ENCODE measurements at regions not wholly inside any gene's neighbourhood (a gene's known extent, or its start where the extent isn't known, plus 50 kb on each side); places are given as distances from the start of the nearest gene placed in this dataset.
"Not testable (repeated sequence)": the region's sequence is repeated elsewhere in the genome, so short reads cannot be mapped to it uniquely, and the experiment has no call there.

- not testable (repeated sequence) for DNase-seq (ENCODE audit: low read depth); H3K9me3 ChIP-seq (ENCODE audit: control insufficient read depth, low read length); H3K36me3 ChIP-seq (ENCODE audit: control insufficient read depth, insufficient read depth, low read length, severe bottlenecking); H3K27me3 ChIP-seq (replicated peaks; ENCODE audit: control insufficient read depth, insufficient read depth, low read length); H3K4me3 ChIP-seq (ENCODE audit: low read length); H3K9ac ChIP-seq (ENCODE audit: low read length); H3K4me1 ChIP-seq (ENCODE audit: control insufficient read depth, insufficient read depth, low read length)
These were observed 585.7 kb downstream of the NSUN3 start for GRCh38 chr3:94648270-94649180.

DNA sequence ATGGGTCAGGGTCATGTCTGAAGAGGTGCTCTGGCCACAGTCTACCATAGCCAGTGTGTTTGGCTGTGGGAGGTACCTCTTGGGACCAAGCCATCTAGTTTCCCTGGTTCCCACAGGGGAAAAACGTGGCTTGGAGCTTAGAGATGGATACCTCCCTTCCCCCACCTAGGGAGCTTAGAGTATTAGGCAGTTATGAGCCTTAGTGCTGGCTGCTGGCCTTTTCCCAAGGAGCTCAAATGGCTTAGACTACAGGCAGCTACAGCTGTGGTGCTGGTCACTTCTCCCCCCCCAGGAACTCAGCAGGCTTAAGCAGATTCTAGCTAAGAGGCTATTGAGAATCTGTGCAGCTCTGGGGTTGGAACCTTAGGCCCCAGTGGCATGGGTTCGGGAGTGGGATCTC, 591.2 kb downstream of the NSUN3 start:
- no peak for DNase-seq (ENCODE audit: low read depth)
- no peaks in the 10 kb centered on the region for H3K36me3 ChIP-seq (ENCODE audit: control insufficient read depth, insufficient read depth, low read length, severe bottlenecking)
- H3K9ac ChIP-seq (ENCODE audit: low read length), result no peak overlapping the region
- H3K4me3 ChIP-seq (ENCODE audit: low read length), result no peak overlapping the region
- no peaks in the 10 kb centered on the region for H3K4me1 ChIP-seq (ENCODE audit: control insufficient read depth, insufficient read depth, low read length)
- no peaks in the 10 kb centered on the region for H3K27me3 ChIP-seq (replicated peaks; ENCODE audit: control insufficient read depth, insufficient read depth, low read length)
- no peaks in the 10 kb centered on the region for H3K9me3 ChIP-seq (ENCODE audit: control insufficient read depth, low read length)

DNA sequence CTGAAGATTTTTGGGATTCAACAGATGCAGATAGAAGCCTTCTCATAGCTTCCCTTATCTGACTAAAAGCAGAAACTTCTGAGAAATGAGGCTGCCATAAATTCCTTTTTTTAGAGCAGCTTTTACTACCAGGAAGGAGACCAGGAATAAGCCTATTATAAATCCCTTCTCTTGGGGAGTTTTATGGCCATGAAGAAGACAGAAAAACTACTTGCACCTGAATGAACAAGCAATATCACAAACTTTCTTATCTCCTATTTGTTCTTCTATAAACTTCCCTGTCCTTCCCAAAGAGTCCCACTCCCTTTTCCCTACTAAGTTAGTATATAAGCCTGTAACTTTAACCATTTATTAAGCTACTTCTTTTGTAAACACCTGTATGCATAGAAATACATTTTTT, 603.1 kb downstream of the NSUN3 start:
- Histone ChIP-seq H3K9ac (ENCODE audit: low read length) (no peak overlapping the region), H3K4me1 (ENCODE audit: control insufficient read depth, insufficient read depth, low read length) (no peaks in the 10 kb centered on the region), H3K9me3 (ENCODE audit: control insufficient read depth, low read length) (no peaks in the 10 kb centered on the region), H3K27me3 (replicated peaks; ENCODE audit: control insufficient read depth, insufficient read depth, low read length) (no peaks in the 10 kb centered on the region), H3K36me3 (ENCODE audit: control insufficient read depth, insufficient read depth, low read length, severe bottlenecking) (no peaks in the 10 kb centered on the region), H3K4me3 (ENCODE audit: low read length) (no peak overlapping the region)
- DNase-seq (ENCODE audit: low read depth), result no peak

DNA sequence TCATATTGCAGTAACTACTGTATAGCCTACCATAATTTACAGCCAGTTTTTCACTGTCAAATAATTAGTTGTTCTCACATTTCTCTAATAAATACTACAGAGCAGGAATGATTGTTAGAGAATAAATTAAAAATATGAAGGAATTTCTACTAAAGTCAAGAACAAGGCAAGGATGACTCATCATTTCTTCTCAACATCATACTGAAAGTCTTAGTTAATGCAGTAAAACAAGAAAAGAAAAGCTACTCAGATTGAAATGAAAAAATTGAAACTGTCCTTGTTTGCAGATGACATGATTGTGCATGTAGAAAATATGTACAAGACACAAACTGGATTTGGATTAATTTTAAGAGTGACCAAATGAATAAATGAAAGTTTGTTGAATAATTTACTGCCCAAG, 608.2 kb downstream of the NSUN3 start:
- Histone ChIP-seq H3K27me3 (replicated peaks; ENCODE audit: control insufficient read depth, insufficient read depth, low read length) (no peaks in the 10 kb centered on the region), H3K9me3 (ENCODE audit: control insufficient read depth, low read length) (no peaks in the 10 kb centered on the region), H3K4me3 (ENCODE audit: low read length) (no peak overlapping the region), H3K4me1 (ENCODE audit: control insufficient read depth, insufficient read depth, low read length) (no peaks in the 10 kb centered on the region), H3K36me3 (ENCODE audit: control insufficient read depth, insufficient read depth, low read length, severe bottlenecking) (no peaks in the 10 kb centered on the region), H3K9ac (ENCODE audit: low read length) (no peak overlapping the region)
- DNase-seq (ENCODE audit: low read depth), result no peak

GRCh38 chr3:94673876-94674275, 611.0 kb downstream of the NSUN3 start:
- no peaks in the 10 kb centered on the region for H3K36me3 ChIP-seq (ENCODE audit: control insufficient read depth, insufficient read depth, low read length, severe bottlenecking)
- H3K27me3 ChIP-seq (replicated peaks; ENCODE audit: control insufficient read depth, insufficient read depth, low read length), result no peaks in the 10 kb centered on the region
- H3K9me3 ChIP-seq (ENCODE audit: control insufficient read depth, low read length), result no peaks in the 10 kb centered on the region
- no peaks in the 10 kb centered on the region for H3K4me1 ChIP-seq (ENCODE audit: control insufficient read depth, insufficient read depth, low read length)
- H3K4me3 ChIP-seq (ENCODE audit: low read length), result no peak overlapping the region
- no peak overlapping the region for H3K9ac ChIP-seq (ENCODE audit: low read length)
- no peak for DNase-seq (ENCODE audit: low read depth)

DNA sequence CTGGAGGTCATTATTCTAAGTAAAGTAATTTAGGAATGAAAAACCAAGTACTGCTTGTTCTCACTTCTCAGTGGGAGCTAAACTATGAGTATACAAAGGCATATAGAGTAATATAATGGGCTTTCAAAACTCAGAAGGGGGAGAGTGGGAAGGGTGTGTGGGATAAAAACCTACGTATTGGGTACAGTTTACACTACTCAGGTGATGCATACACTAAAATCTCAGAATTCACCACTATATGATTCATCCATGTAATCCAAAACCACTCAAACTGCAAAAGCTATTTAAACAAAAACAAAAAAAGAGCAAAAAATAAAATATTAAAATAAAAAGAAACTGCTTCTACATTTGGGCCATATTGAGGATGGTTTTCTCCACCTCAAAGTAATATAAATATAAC, 623.3 kb downstream of the NSUN3 start:
- no peaks in the 10 kb centered on the region for H3K36me3 ChIP-seq (ENCODE audit: control insufficient read depth, insufficient read depth, low read length, severe bottlenecking)
- DNase-seq (ENCODE audit: low read depth), result no peak
- no peak overlapping the region for H3K9ac ChIP-seq (ENCODE audit: low read length)
- H3K9me3 ChIP-seq (ENCODE audit: control insufficient read depth, low read length), result peaks cover 6% of the 10 kb centered on the region
- H3K4me3 ChIP-seq (ENCODE audit: low read length), result no peak overlapping the region
- H3K27me3 ChIP-seq (replicated peaks; ENCODE audit: control insufficient read depth, insufficient read depth, low read length), result no peaks in the 10 kb centered on the region
- no peaks in the 10 kb centered on the region for H3K4me1 ChIP-seq (ENCODE audit: control insufficient read depth, insufficient read depth, low read length)

DNA sequence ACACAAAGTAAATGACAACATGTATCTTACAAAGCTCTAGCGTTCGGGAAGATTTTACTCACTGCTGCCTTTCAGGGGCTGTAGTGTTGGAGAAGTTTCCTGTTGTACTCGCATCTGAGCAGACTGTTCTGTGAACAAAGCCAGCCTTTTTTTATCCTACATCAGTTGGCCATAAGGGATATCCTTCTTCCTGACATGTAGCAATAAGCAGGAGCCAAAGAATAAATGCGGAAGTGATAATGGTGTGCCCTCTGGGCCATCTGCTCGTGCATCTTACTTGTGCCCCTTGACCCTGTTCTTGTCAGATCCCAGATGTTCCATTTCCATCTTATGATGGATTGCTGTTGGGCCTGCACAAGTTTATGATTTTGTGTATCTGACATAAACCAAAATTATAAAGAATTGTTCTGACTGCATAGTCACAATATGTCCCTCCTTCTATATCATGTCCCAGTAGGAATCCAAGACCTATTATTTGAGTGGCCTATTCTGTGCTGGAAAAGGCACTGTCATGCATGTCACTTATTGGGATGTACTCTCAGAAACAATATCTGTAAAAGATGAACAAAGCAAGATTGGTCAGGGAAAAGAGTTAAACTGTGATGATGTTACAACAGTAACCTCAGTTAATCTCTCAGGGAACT, 631.3 kb downstream of the NSUN3 start:
- Histone ChIP-seq H3K9ac (ENCODE audit: low read length) (no peak overlapping the region), H3K27me3 (replicated peaks; ENCODE audit: control insufficient read depth, insufficient read depth, low read length) (no peaks in the 10 kb centered on the region), H3K4me3 (ENCODE audit: low read length) (no peak overlapping the region), H3K9me3 (ENCODE audit: control insufficient read depth, low read length) (no peaks in the 10 kb centered on the region), H3K36me3 (ENCODE audit: control insufficient read depth, insufficient read depth, low read length, severe bottlenecking) (no peaks in the 10 kb centered on the region), H3K4me1 (ENCODE audit: control insufficient read depth, insufficient read depth, low read length) (no peaks in the 10 kb centered on the region)
- no peak for DNase-seq (ENCODE audit: low read depth)

GRCh38 chr3:94694894-94695293, 632.0 kb downstream of the NSUN3 start:
- no peak for DNase-seq (ENCODE audit: low read depth)
- H3K9ac ChIP-seq (ENCODE audit: low read length), result no peak overlapping the region
- no peaks in the 10 kb centered on the region for H3K9me3 ChIP-seq (ENCODE audit: control insufficient read depth, low read length)
- H3K36me3 ChIP-seq (ENCODE audit: control insufficient read depth, insufficient read depth, low read length, severe bottlenecking), result no peaks in the 10 kb centered on the region
- H3K4me1 ChIP-seq (ENCODE audit: control insufficient read depth, insufficient read depth, low read length), result no peaks in the 10 kb centered on the region
- no peaks in the 10 kb centered on the region for H3K27me3 ChIP-seq (replicated peaks; ENCODE audit: control insufficient read depth, insufficient read depth, low read length)
- no peak overlapping the region for H3K4me3 ChIP-seq (ENCODE audit: low read length)

GRCh38 chr3:94704467-94704866, 641.6 kb downstream of the NSUN3 start:
- no peak for DNase-seq (ENCODE audit: low read depth)
- Histone ChIP-seq H3K36me3 (ENCODE audit: control insufficient read depth, insufficient read depth, low read length, severe bottlenecking) (no peaks in the 10 kb centered on the region), H3K4me1 (ENCODE audit: control insufficient read depth, insufficient read depth, low read length) (no peaks in the 10 kb centered on the region), H3K4me3 (ENCODE audit: low read length) (no peak overlapping the region), H3K9ac (ENCODE audit: low read length) (no peak overlapping the region), H3K27me3 (replicated peaks; ENCODE audit: control insufficient read depth, insufficient read depth, low read length) (no peaks in the 10 kb centered on the region), H3K9me3 (ENCODE audit: control insufficient read depth, low read length) (peaks cover 19% of the 10 kb centered on the region)

GRCh38 chr3:94709249-94709902, 646.5 kb downstream of the NSUN3 start:
- no peak overlapping the region for H3K4me3 ChIP-seq (ENCODE audit: low read length)
- peaks cover 16% of the 10 kb centered on the region for H3K9me3 ChIP-seq (ENCODE audit: control insufficient read depth, low read length)
- H3K9ac ChIP-seq (ENCODE audit: low read length), result no peak overlapping the region
- H3K27me3 ChIP-seq (replicated peaks; ENCODE audit: control insufficient read depth, insufficient read depth, low read length), result no peaks in the 10 kb centered on the region
- H3K4me1 ChIP-seq (ENCODE audit: control insufficient read depth, insufficient read depth, low read length), result no peaks in the 10 kb centered on the region
- H3K36me3 ChIP-seq (ENCODE audit: control insufficient read depth, insufficient read depth, low read length, severe bottlenecking), result no peaks in the 10 kb centered on the region
- no peak for DNase-seq (ENCODE audit: low read depth)

GRCh38 chr3:94714194-94714593, 651.3 kb downstream of the NSUN3 start:
- Histone ChIP-seq H3K27me3 (replicated peaks; ENCODE audit: control insufficient read depth, insufficient read depth, low read length) (no peaks in the 10 kb centered on the region), H3K9me3 (ENCODE audit: control insufficient read depth, low read length) (no peaks in the 10 kb centered on the region), H3K4me1 (ENCODE audit: control insufficient read depth, insufficient read depth, low read length) (no peaks in the 10 kb centered on the region), H3K9ac (ENCODE audit: low read length) (no peak overlapping the region), H3K4me3 (ENCODE audit: low read length) (no peak overlapping the region), H3K36me3 (ENCODE audit: control insufficient read depth, insufficient read depth, low read length, severe bottlenecking) (no peaks in the 10 kb centered on the region)
- no peak for DNase-seq (ENCODE audit: low read depth)

All from adipocyte (in vitro differentiated cells).